Colonic mucosa (tissue), 4 donors: ENCODE measurements at regions not wholly inside any gene's neighbourhood (a gene's known extent, or its start where the extent isn't known, plus 50 kb on each side); places are given as distances from the start of the nearest gene placed in this dataset.

Experiments used
- DNase-seq: peaks from one replicate; pipeline ENCODE4 v3.0.0-alpha.2; 2020
- H3K27ac ChIP-seq: fragments of 200-600 bp; one replicate; pipeline ENCODE4 v1.8.0; 2021
- H3K27me3 ChIP-seq: fragments of 200-600 bp; one replicate; pipeline ENCODE4 v1.8.0; 2021
- H3K36me3 ChIP-seq: fragments of 200-600 bp; one replicate; pipeline ENCODE4 v1.8.0; 2021
- H3K4me1 ChIP-seq: fragments of 200-600 bp; one replicate; pipeline ENCODE4 v1.8.0; 2021; ENCODE audit warnings: mild to moderate bottlenecking
- H3K4me3 ChIP-seq: fragments of 200-600 bp; one replicate; pipeline ENCODE4 v1.8.0; 2021
- H3K9ac ChIP-seq, 2 donors: one replicate each; pipeline ENCODE4 v1.7.0; 2013; ENCODE audit warnings: control low read depth in 2 of 2, low read depth in 2 of 2, low read length in 2 of 2
- H3K9me3 ChIP-seq: fragments of 200-600 bp; one replicate; pipeline ENCODE4 v1.8.0; 2021
- CTCF ChIP-seq: fragments of 200-600 bp; IDR thresholded peaks from one replicate; pipeline ENCODE4 v1.8.0; 2022; ENCODE audit warnings: antibody characterized with exemption, mild to moderate bottlenecking
- intact Hi-C: fragments of 100-400 bp; cut with DNase I; formaldehyde crosslinking; loops from one replicate; pipeline ENCODE4 v1.14.1; 2022
- donor health status: healthy.
- donor health status: DM: no; HTN: no; CAD: no.
- donor health status: DM: no; HTN: no; CAD: no.

- no peak overlapping the region for H3K4me3 ChIP-seq
- no peak for DNase-seq
- no peaks in the 10 kb centered on the region for H3K36me3 ChIP-seq
- H3K27ac ChIP-seq: no peak overlapping the region
- H3K4me1 ChIP-seq: no peaks in the 10 kb centered on the region
- H3K9ac ChIP-seq: no peak overlapping the region
- no peaks in the 10 kb centered on the region for H3K27me3 ChIP-seq
- no peak for TF ChIP-seq CTCF
- no peaks in the 10 kb centered on the region for H3K9me3 ChIP-seq
- intact Hi-C loops: no loop called here
Observed at GRCh38 chr1:73907051-73907450, 290.9 kb downstream of the LRRIQ3 start.

GRCh38 chr1:73903092-73903491 lies 294.9 kb downstream of the LRRIQ3 start:
- no peaks in the 10 kb centered on the region for H3K27me3 ChIP-seq
- no peak for TF ChIP-seq CTCF
- H3K9me3 ChIP-seq: no peaks in the 10 kb centered on the region
- no peaks in the 10 kb centered on the region for H3K4me1 ChIP-seq
- H3K9ac ChIP-seq: no peak overlapping the region
- no peak for DNase-seq
- intact Hi-C loops: no loop called here
- no peaks in the 10 kb centered on the region for H3K36me3 ChIP-seq
- H3K4me3 ChIP-seq: no peak overlapping the region
- H3K27ac ChIP-seq: no peak overlapping the region

GRCh38 chr1:73901738-73902137 lies 296.2 kb downstream of the LRRIQ3 start:
- H3K9me3 ChIP-seq: no peaks in the 10 kb centered on the region
- H3K36me3 ChIP-seq: no peaks in the 10 kb centered on the region
- intact Hi-C loops: no loop called here
- H3K4me3 ChIP-seq: no peak overlapping the region
- H3K9ac ChIP-seq: no peak overlapping the region
- no peak for TF ChIP-seq CTCF
- H3K27me3 ChIP-seq: no peaks in the 10 kb centered on the region
- no peak overlapping the region for H3K27ac ChIP-seq
- H3K4me1 ChIP-seq: no peaks in the 10 kb centered on the region
- no peak for DNase-seq

DNA sequence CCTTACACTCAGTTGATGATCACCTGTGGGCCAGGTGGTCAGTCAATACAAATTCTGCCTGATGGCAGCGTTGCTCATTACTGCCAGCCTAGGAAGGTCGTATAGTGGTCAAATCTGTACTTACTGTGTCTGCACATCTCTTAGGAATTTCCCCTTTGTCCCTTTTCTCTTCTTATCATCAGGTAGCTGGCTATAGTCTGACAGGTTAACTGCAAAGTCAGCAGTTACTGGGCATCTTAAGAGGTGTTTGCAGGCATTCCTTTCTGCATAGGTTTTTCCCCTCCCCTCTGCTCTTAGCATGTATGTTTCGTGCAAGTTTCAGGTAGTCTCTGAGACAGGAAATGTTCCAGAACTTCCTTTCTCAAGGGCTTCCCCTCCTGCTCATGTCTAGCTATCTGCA lies 298.7 kb downstream of the LRRIQ3 start:
- TF ChIP-seq CTCF: no peak
- Histone ChIP-seq H3K4me1 (no peaks in the 10 kb centered on the region), H3K27ac (no peak overlapping the region), H3K9ac (no peak overlapping the region), H3K9me3 (no peaks in the 10 kb centered on the region), H3K4me3 (no peak overlapping the region), H3K36me3 (no peaks in the 10 kb centered on the region), H3K27me3 (no peaks in the 10 kb centered on the region)
- no peak for DNase-seq
- intact Hi-C loops: no loop called here

DNA sequence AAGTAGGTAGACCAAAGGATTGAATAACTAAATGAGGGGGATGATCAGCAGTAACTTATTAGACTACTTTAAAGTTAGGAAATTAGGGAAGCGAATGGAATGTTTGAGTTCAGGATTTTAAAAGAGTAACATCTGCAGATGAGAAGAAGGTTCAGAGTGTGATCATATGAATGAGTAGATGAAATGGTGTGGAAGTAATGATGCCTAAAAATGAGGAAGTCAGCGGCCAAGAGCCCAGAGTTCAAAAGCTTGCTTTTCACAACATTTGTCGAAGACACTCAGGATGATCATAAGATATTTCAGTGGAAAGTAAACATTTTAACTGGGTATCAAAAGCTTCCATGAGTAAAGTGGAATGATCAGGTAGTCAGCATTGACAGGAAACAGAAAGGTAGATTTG lies 299.4 kb downstream of the LRRIQ3 start:
- H3K4me3 ChIP-seq: no peak overlapping the region
- no peak overlapping the region for H3K9ac ChIP-seq
- intact Hi-C loops: no loop called here
- no peaks in the 10 kb centered on the region for H3K27me3 ChIP-seq
- H3K4me1 ChIP-seq: no peaks in the 10 kb centered on the region
- DNase-seq: no peak
- H3K9me3 ChIP-seq: no peaks in the 10 kb centered on the region
- H3K27ac ChIP-seq: no peak overlapping the region
- no peaks in the 10 kb centered on the region for H3K36me3 ChIP-seq
- TF ChIP-seq CTCF: no peak

DNA sequence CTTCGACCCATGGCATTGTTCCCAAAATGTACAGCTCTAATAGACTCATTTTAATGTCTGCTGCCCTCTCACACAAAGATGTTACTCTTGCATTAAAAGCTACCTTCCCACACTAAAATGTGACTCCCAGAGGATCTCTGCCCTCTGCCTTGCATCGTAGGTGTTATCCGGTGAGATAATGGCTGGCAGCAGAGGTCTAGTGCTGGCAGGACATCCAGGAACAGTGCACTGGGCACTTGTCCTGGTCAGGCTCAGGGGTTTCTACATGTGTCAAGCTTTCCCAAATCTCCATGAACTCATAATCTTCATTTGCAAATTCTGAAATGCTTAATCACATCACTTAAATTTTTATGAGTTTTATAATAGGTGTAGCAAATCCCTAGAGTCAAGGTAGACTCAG lies 310.6 kb downstream of the LRRIQ3 start:
- no peaks in the 10 kb centered on the region for H3K27me3 ChIP-seq
- H3K27ac ChIP-seq: no peak overlapping the region
- H3K9ac ChIP-seq: no peak overlapping the region
- no peak for DNase-seq
- no peaks in the 10 kb centered on the region for H3K4me1 ChIP-seq
- H3K4me3 ChIP-seq: no peak overlapping the region
- H3K36me3 ChIP-seq: no peaks in the 10 kb centered on the region
- intact Hi-C loops: no loop called here
- H3K9me3 ChIP-seq: no peaks in the 10 kb centered on the region
- no peak for TF ChIP-seq CTCF
